ENCODE measurements at regions not wholly inside any gene's neighbourhood (a gene's known extent, or its start where the extent isn't known, plus 50 kb on each side); places are given as distances from the start of the nearest gene placed in this dataset.

GRCh38 chr14:25628390-25628789 lies 578.4 kb upstream of the STXBP6 start:
- Histone ChIP-seq H3K36me3 (ENCODE audit: control insufficient read depth in 2 of 3, insufficient read depth in 3 of 3, low read length in 3 of 3) (no peaks in the 10 kb centered on the region), H3K4me1 (ENCODE audit: control insufficient read depth in 2 of 3, insufficient read depth in 2 of 3, low read depth in 1 of 3, low read length in 3 of 3) (no peaks in the 10 kb centered on the region), H3K4me3 (ENCODE audit: low read length in 3 of 3) (no peak overlapping the region), H3K9ac (ENCODE audit: low read length in 3 of 3) (no peak overlapping the region), H3K9me3 (ENCODE audit: control insufficient read depth in 2 of 3, insufficient read depth in 1 of 3, low read length in 3 of 3) (no peaks in the 10 kb centered on the region), H3K27ac (ENCODE audit: low read depth in 2 of 2, low read length in 2 of 2) (no peak overlapping the region), H3K27me3 (ENCODE audit: control insufficient read depth, insufficient read depth, low read length) (no peaks in the 10 kb centered on the region)
- FAIRE-seq (no peak), DNase-seq (peak in 3 of 5 donors; percentile 14 to 55 (median 39))
- intact Hi-C loops (cut with DNase I) = no loop called here
- no peak for TF ChIP-seq CTCF (IDR thresholded peaks at IDR 0.05; ENCODE audit: borderline replicate concordance, extremely low read depth, insufficient read depth)

GRCh38 chr14:25626986-25627385 lies 577.0 kb upstream of the STXBP6 start:
- DNase-seq = peak in 3 of 5 donors; percentile 29 to 63 (median 41)
- Histone ChIP-seq H3K36me3 (ENCODE audit: control insufficient read depth in 2 of 3, insufficient read depth in 3 of 3, low read length in 3 of 3) (no peaks in the 10 kb centered on the region), H3K27me3 (ENCODE audit: control insufficient read depth, insufficient read depth, low read length) (no peaks in the 10 kb centered on the region), H3K27ac (ENCODE audit: low read depth in 2 of 2, low read length in 2 of 2) (no peak overlapping the region), H3K4me1 (ENCODE audit: control insufficient read depth in 2 of 3, insufficient read depth in 2 of 3, low read depth in 1 of 3, low read length in 3 of 3) (no peaks in the 10 kb centered on the region), H3K4me3 (ENCODE audit: low read length in 3 of 3) (no peak overlapping the region), H3K9me3 (ENCODE audit: control insufficient read depth in 2 of 3, insufficient read depth in 1 of 3, low read length in 3 of 3) (no peaks in the 10 kb centered on the region), H3K9ac (ENCODE audit: low read length in 3 of 3) (no peak overlapping the region)
- no peak for TF ChIP-seq CTCF (IDR thresholded peaks at IDR 0.05; ENCODE audit: borderline replicate concordance, extremely low read depth, insufficient read depth)
- no peak for FAIRE-seq
- intact Hi-C loops (cut with DNase I) = no loop called here

- Histone ChIP-seq H3K27me3 (ENCODE audit: control insufficient read depth, insufficient read depth, low read length) (no peaks in the 10 kb centered on the region), H3K4me1 (ENCODE audit: control insufficient read depth in 2 of 3, insufficient read depth in 2 of 3, low read depth in 1 of 3, low read length in 3 of 3) (no peaks in the 10 kb centered on the region), H3K9me3 (ENCODE audit: control insufficient read depth in 2 of 3, insufficient read depth in 1 of 3, low read length in 3 of 3) (peaks cover 0 to 6% (median 0%) of the 10 kb centered on the region in 3 donors), H3K9ac (ENCODE audit: low read length in 3 of 3) (no peak overlapping the region), H3K4me3 (ENCODE audit: low read length in 3 of 3) (no peak overlapping the region), H3K36me3 (ENCODE audit: control insufficient read depth in 2 of 3, insufficient read depth in 3 of 3, low read length in 3 of 3) (no peaks in the 10 kb centered on the region), H3K27ac (ENCODE audit: low read depth in 2 of 2, low read length in 2 of 2) (no peak overlapping the region)
- DNase-seq (no peak), FAIRE-seq (no peak)
- intact Hi-C loops (cut with DNase I) = no loop called here
- no peak for TF ChIP-seq CTCF (IDR thresholded peaks at IDR 0.05; ENCODE audit: borderline replicate concordance, extremely low read depth, insufficient read depth)
Observed at GRCh38 chr14:25622763-25623162, 572.8 kb upstream of the STXBP6 start.

- Histone ChIP-seq H3K4me3 (ENCODE audit: low read length in 3 of 3) (no peak overlapping the region), H3K27me3 (ENCODE audit: control insufficient read depth, insufficient read depth, low read length) (no peaks in the 10 kb centered on the region), H3K4me1 (ENCODE audit: control insufficient read depth in 2 of 3, insufficient read depth in 2 of 3, low read depth in 1 of 3, low read length in 3 of 3) (no peaks in the 10 kb centered on the region), H3K36me3 (ENCODE audit: control insufficient read depth in 2 of 3, insufficient read depth in 3 of 3, low read length in 3 of 3) (no peaks in the 10 kb centered on the region), H3K27ac (ENCODE audit: low read depth in 2 of 2, low read length in 2 of 2) (no peak overlapping the region), H3K9ac (ENCODE audit: low read length in 3 of 3) (no peak overlapping the region), H3K9me3 (ENCODE audit: control insufficient read depth in 2 of 3, insufficient read depth in 1 of 3, low read length in 3 of 3) (peaks cover 0 to 9% (median 0%) of the 10 kb centered on the region in 3 donors)
- no peak for TF ChIP-seq CTCF (IDR thresholded peaks at IDR 0.05; ENCODE audit: borderline replicate concordance, extremely low read depth, insufficient read depth)
- DNase-seq (no peak), FAIRE-seq (no peak)
- intact Hi-C loops (cut with DNase I) = no loop called here
Observed at GRCh38 chr14:25620515-25620914, 570.6 kb upstream of the STXBP6 start.
